SK-N-SH treated with all-trans-retinoic acid at 6 μM for 48 hours (cell line): ENCODE measurements at regions not wholly inside any gene's neighbourhood (a gene's known extent, or its start where the extent isn't known, plus 50 kb on each side); places are given as distances from the start of the nearest gene placed in this dataset.

ENCODE experiments used
- ATAC-seq: fragments of 200-7000 bp; cut with Tn5 transposase; 3 replicates; pipeline ENCODE4 v1.9.1; 2020; ENCODE audit warnings: mild to moderate bottlenecking, moderate library complexity
- ARNTL ChIP-seq: fragments of 450-650 bp; formaldehyde crosslinking; IDR thresholded peaks from 2 replicates; pipeline ENCODE4 v1.5.0; 2020; ENCODE audit warnings: low read depth, mild to moderate bottlenecking, moderate library complexity, borderline replicate concordance
- BACH2 ChIP-seq: fragments of 250-450 bp; sonication (Bioruptor Pico); IDR thresholded peaks from 2 replicates; pipeline ENCODE4 v1.9.0; 2021; ENCODE audit warnings: mild to moderate bottlenecking, borderline replicate concordance
- CREB5 ChIP-seq: fragments of 250-450 bp; sonication (Bioruptor Pico); IDR thresholded peaks from 2 replicates; pipeline ENCODE4 v1.5.1; 2020; ENCODE audit warnings: low read depth, mild to moderate bottlenecking, moderate library complexity
- CSDC2 ChIP-seq: fragments of 250-450 bp; sonication (Bioruptor Pico); IDR thresholded peaks from 2 replicates; pipeline ENCODE4 v1.5.0; 2020; ENCODE audit warnings: mild to moderate bottlenecking, moderate library complexity
- ESRRG ChIP-seq: fragments of 250-450 bp; sonication (Bioruptor Pico); IDR thresholded peaks from 2 replicates; pipeline ENCODE4 v1.6.1; 2021; ENCODE audit warnings: mild to moderate bottlenecking
- GLIS3 ChIP-seq: fragments of 250-450 bp; sonication (Bioruptor Pico); IDR thresholded peaks from 2 replicates; pipeline ENCODE4 v1.5.0; 2020; ENCODE audit warnings: mild to moderate bottlenecking, moderate library complexity
- ISL1 ChIP-seq: fragments of 250-450 bp; sonication (Bioruptor Pico); IDR thresholded peaks from 2 replicates; pipeline ENCODE4 v2.1.2; 2022; ENCODE audit warnings: mild to moderate bottlenecking, moderate library complexity
- OSR1 ChIP-seq: fragments of 250-450 bp; sonication (Bioruptor Pico); IDR thresholded peaks from 2 replicates; pipeline ENCODE4 v1.8.0; 2022; ENCODE audit warnings: moderate library complexity, mild to moderate bottlenecking, inconsistent platforms
- PATZ1 ChIP-seq: fragments of 250-450 bp; sonication (Bioruptor Pico); IDR thresholded peaks from 2 replicates; pipeline ENCODE4 v1.8.0; 2020; ENCODE audit warnings: mild to moderate bottlenecking, moderate library complexity, borderline replicate concordance
- POU6F1 ChIP-seq: fragments of 250-450 bp; sonication (Bioruptor Pico); IDR thresholded peaks from 2 replicates; pipeline ENCODE4 v1.8.0; 2021; ENCODE audit warnings: low read depth, mild to moderate bottlenecking, moderate library complexity, borderline replicate concordance
- PPARA ChIP-seq: fragments of 250-450 bp; sonication (Bioruptor Pico); IDR thresholded peaks from 2 replicates; pipeline ENCODE4 v1.5.0; 2020; ENCODE audit warnings: mild to moderate bottlenecking, borderline replicate concordance
- RARB ChIP-seq: fragments of 250-450 bp; sonication (Bioruptor Pico); IDR thresholded peaks from 2 replicates; pipeline ENCODE4 v1.8.0; 2021; ENCODE audit warnings: mild to moderate bottlenecking, moderate library complexity
- TCF4 ChIP-seq: fragments of 250-450 bp; sonication (Bioruptor Pico); IDR thresholded peaks from 2 replicates; pipeline ENCODE4 v1.8.0; 2021; ENCODE audit warnings: mild to moderate bottlenecking, moderate library complexity, borderline replicate concordance
- TSHZ2 ChIP-seq: fragments of 250-450 bp; sonication (Bioruptor Pico); IDR thresholded peaks from 2 replicates; pipeline ENCODE4 v1.5.0; 2020; ENCODE audit warnings: mild to moderate bottlenecking, moderate library complexity
- ZC3H10 ChIP-seq: fragments of 250-450 bp; sonication (Bioruptor Pico); IDR thresholded peaks from 2 replicates; pipeline ENCODE4 v1.5.1; 2021; ENCODE audit warnings: mild to moderate bottlenecking, moderate library complexity
- ZFP3 ChIP-seq: fragments of 250-450 bp; sonication (Bioruptor Pico); IDR thresholded peaks from 2 replicates; pipeline ENCODE4 v1.5.0; 2020; ENCODE audit warnings: mild to moderate bottlenecking, moderate library complexity
- ZFP30 ChIP-seq: fragments of 450-650 bp; formaldehyde crosslinking; IDR thresholded peaks from 2 replicates; pipeline ENCODE4 v1.5.0; 2022; ENCODE audit warnings: mild to moderate bottlenecking, moderate library complexity
- ZNF565 ChIP-seq: fragments of 450-650 bp; formaldehyde crosslinking; conservative IDR thresholded peaks from 2 replicates; pipeline ENCODE4 v1.5.0; 2020; ENCODE audit warnings: low read depth, mild to moderate bottlenecking, moderate library complexity
- ZNF70 ChIP-seq: fragments of 450-650 bp; formaldehyde crosslinking; IDR thresholded peaks from 2 replicates; pipeline ENCODE4 v1.5.0; 2020; ENCODE audit warnings: mild to moderate bottlenecking, moderate library complexity
- ZNF8 ChIP-seq: fragments of 450-650 bp; formaldehyde crosslinking; IDR thresholded peaks from 2 replicates; pipeline ENCODE4 v1.5.0; 2020; ENCODE audit warnings: mild to moderate bottlenecking, moderate library complexity

- peak; percentile 74 for ATAC-seq
Measured at GRCh38 chr3:113051787-113052186, 61.0 kb downstream of the GTPBP8 start.

GRCh38 chr3:113053169-113053568 lies 62.4 kb downstream of the GTPBP8 start:
- no peak for TF ChIP-seq ZC3H10 (CRISPR knock-in tag)
- ATAC-seq, result no peak

More at GRCh38 chr3:113051787-113052186, 61.0 kb downstream of the GTPBP8 start:
- no peak for TF ChIP-seq GLIS3 (CRISPR knock-in tag)
- no peak for TF ChIP-seq POU6F1 (CRISPR knock-in tag)
- TF ChIP-seq TSHZ2 (CRISPR knock-in tag), result no peak
- TF ChIP-seq OSR1 (CRISPR knock-in tag), result no peak
- no peak for TF ChIP-seq CREB5 (CRISPR knock-in tag)
- no peak for TF ChIP-seq ISL1
- no peak for TF ChIP-seq ZNF70 (CRISPR knock-in tag)
- no peak for TF ChIP-seq ZFP3 (CRISPR knock-in tag)
- TF ChIP-seq PATZ1 (CRISPR knock-in tag), result no peak
- TF ChIP-seq ZNF8 (CRISPR knock-in tag), result no peak
- TF ChIP-seq PPARA (CRISPR knock-in tag), result no peak
- TF ChIP-seq TCF4 (CRISPR knock-in tag), result no peak
- TF ChIP-seq ARNTL (CRISPR knock-in tag), result no peak
- no peak for TF ChIP-seq RARB (CRISPR knock-in tag)
- TF ChIP-seq, all 23 proteins: peak for 0

GRCh38 chr3:113054552-113054951 lies 63.8 kb downstream of the GTPBP8 start:
- no peak; the same call in 1 of the 3 replicates for ATAC-seq
- TF ChIP-seq ZFP30 (CRISPR knock-in tag) (no peak), ZNF565 (CRISPR knock-in tag) (no peak), ARNTL (CRISPR knock-in tag) (no peak), BACH2 (CRISPR knock-in tag) (no peak), TCF4 (CRISPR knock-in tag) (no peak), ZNF8 (CRISPR knock-in tag) (no peak)

GRCh38 chr3:113055201-113055600 lies 64.4 kb downstream of the GTPBP8 start:
- no peak for ATAC-seq
- TF ChIP-seq ARNTL (CRISPR knock-in tag) (no peak), ZFP30 (CRISPR knock-in tag) (no peak)

- TF ChIP-seq ZNF70 (CRISPR knock-in tag) (no peak), OSR1 (CRISPR knock-in tag) (no peak), ISL1 (no peak), ESRRG (CRISPR knock-in tag) (no peak), CSDC2 (no peak), POU6F1 (CRISPR knock-in tag) (no peak), ZC3H10 (CRISPR knock-in tag) (no peak), ZFP3 (CRISPR knock-in tag) (no peak), ARNTL (CRISPR knock-in tag) (no peak), RARB (CRISPR knock-in tag) (no peak), PPARA (CRISPR knock-in tag) (no peak)
Measured at GRCh38 chr3:113055961-113056360, 65.2 kb downstream of the GTPBP8 start.

More at GRCh38 chr3:113055961-113056360, 65.2 kb downstream of the GTPBP8 start:
- no peak for ATAC-seq
